HG03521 (cell line): ENCODE measurements at regions not wholly inside any gene's neighbourhood (a gene's known extent, or its start where the extent isn't known, plus 50 kb on each side); places are given as distances from the start of the nearest gene placed in this dataset.

Experiments
- ATAC-seq: cut with Tn5 transposase; IDR thresholded peaks from one replicate; pipeline ENCODE4 v1.9.1; 2021; ENCODE audit warnings: mild to moderate bottlenecking, moderate library complexity; ENCODE audit not compliant: unreplicated experiment

DNA sequence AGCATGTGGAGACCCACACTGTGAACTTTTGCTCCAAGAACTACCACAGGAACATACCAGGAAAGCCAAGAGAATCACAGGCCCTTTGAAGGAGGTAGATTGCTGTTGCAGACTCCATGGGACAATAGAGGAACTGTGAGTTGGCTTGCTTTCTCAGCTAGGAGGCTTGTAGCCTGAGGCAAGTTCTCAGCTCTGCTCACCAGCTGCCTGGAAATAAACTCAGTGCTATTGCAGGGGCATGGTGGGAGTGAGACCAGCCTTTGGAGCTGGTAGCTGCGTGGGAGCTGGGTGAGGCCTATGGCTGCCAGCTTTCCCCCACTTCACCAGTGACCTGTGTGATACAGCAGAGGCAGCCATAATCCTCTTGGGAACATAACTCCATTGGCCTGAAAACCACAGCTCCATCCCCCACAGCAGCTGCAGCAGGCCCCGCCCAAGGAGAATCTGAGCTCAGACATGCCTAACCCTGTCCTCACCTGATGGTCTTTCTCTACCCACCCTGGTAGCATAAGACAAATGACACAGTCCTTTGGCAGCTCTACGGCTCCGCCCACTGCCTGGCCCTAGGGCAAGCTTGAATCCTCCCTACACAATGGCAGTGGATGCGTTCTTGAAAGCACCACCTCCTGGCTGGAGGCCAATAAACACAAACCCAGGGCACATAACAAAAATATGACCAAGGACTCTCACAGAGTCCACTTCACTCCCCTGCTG is 389.5 kb downstream of the KIF4B start:
- ATAC-seq, result no peak

DNA sequence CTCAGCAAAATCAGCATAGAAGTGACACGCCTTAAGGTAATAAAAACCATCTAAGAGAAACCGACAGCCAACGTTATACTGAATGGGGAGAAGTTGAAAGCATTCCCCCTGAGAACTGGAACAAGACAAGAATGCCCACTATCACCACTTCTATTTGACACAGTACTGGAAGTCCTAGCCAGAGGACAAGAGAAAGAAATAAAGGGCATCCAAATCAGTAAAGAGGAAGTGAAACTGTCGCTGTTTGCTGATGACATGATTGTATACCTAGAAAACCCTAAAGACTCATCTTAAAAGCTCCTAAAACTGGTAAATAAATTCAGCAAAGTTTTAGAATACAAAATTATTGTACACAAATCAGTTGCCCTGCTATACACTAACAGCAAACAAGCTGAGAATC is 393.3 kb downstream of the KIF4B start:
- ATAC-seq, result no peak

DNA sequence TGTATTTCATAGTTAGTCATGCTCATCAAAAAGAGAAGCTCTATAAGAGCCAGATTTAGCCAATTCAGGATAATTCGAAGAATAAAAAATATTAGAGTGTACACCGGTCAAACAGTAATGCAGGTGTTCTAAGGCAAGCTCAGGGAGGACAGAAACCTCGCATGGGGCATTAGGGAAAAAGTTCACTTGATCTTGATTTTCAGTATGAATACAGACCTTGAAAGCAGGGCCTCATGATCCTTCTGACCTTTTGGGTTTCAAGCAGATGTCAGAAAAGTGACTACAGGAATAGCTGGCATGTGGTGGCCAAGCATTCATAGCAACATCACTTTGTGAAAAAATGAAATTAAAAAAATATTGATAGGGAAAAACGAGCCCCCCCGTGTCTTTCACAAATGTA is 394.9 kb downstream of the KIF4B start:
- ATAC-seq, result no peak

DNA sequence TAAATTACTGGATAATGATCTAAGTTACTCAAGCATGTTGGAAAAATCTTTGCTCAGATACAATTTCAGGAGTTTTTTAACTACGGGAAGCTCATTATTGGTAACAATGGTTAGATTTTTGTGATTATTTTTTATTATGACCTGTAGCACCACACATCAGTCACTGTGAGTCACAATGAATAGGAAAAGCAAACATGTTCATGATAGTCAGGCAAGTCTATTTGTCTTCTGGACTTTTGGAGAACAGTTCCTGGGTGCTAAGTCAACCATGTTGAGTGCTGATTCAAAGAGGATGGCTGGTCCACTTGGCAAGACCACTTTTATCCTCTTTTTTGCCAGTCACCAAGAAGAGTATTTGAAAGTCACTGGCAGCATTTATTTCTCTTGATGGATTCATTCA is 403.2 kb downstream of the KIF4B start:
- ATAC-seq, result no peak

DNA sequence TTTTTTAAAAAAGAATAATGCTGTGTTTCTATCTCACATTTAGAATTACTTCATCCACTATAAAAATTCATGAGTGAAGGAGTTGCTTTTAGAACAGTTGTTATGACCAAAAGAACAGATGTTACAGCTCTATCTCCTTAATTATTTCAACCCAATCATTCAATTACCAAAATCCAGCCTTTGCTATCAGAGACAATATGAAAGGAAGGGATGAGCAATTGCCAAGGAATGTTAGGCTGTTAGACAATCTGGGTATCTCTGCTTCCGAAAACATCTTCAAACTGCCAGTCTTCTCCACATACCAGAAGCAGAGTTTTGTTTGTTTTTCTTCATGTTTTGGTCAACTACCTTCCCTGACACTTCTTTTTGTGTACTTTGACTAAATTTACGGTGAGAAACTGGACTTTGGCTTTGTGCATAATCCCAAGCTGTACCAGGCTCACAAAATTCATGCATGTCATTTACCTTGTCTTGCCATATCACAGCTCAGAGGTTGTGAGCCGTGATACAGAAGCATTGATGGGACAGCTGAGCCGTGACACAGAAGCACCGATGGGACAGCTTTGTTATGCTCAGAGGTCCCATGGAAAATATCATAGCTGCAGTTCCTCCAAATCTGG is 405.5 kb downstream of the KIF4B start:
- ATAC-seq, result no peak

DNA sequence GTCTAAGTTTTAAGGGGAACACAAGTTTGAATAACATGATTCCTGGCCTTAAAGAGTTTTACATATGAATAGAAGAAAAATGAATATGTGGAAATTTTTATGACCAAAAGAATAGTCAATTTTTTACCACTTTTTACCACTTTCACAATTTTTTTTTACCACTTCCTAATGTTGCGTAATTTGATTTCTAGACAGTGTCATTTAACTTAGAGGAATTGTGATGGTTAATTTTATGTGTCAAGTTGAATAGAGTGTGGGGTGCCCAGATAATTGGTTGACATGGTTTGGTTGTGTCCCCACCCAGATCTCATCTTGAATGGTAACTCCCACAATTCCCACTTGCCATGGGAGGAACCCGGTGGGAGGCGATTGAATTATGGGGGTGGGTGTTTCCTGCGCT is 416.6 kb downstream of the KIF4B start:
- ATAC-seq, result no peak

DNA sequence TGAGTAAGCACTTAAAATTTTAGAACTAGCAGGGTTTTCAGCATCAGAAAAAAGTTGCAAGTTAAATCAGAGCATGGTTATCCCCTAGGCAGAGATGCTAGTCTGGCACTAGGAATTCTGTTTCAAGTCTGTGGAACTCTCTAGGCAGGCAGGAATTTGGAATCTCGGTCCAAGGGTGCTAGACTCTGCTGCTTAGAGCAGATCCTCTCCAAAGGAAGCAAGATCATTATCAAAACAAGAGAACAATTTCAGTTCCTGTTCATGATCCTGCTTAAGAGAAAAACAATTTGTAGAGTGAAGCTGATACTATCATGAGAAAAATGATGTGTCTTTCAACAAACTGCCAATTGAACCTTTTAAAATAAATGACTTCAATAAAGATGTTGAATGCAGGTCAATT is 420.7 kb downstream of the KIF4B start:
- ATAC-seq, result no peak

DNA sequence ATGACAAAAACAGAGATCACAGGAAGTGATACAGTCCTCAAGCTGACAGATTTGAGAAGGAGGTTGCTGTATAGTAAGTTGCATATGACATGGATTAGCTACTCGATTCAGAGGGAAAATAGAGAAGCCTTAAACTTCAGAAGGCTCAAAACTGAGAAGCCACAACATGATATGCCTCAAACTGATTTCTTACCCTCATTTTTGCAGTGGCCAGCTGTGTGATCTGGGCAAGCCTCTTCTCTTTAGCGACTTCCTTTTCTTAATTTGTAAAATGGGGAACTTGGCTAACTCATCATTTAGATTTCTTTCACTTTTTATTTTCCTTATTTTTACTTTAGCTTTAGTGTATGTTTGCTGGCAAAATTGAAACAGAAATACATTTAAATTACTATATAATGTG is 421.1 kb downstream of the KIF4B start:
- ATAC-seq, result no peak

DNA sequence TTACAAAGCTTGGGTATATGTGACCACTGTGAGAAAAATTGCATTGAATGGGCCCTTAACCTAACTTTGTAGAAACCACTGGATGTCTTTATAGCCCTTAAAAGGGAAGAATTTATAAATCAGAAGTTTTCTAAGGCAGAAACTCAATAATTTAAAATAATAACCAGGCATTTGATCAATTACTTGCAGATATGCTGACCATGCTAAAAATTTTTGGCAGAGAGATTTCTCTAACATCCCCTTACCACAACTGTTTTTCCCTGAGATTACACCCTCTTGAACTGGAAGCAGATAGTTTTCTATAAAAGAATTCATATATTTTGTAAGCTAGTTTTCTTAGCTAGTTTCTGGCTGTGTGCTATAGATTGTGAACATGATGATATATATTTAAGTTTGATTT is 428.3 kb downstream of the KIF4B start:
- ATAC-seq, result no peak

DNA sequence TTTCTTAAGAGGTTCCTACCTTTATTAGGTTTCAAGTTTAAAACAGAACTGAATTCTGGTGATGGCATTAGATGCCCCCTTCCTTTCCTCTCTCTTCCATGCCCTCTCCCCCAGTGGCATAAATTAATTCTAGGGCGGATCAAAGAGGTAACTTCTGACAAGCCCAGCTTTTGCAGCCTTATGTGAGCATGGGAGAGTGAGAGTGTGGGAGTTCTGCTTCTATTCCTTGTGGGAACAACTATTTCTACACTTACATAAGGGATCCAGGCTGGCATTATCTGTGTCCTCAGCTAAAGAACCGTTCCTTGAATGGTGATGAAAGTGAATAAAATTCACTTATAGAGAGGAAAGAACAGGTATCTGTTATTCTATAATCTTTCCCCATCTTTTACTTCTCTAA is 437.6 kb downstream of the KIF4B start:
- ATAC-seq, result no peak

DNA sequence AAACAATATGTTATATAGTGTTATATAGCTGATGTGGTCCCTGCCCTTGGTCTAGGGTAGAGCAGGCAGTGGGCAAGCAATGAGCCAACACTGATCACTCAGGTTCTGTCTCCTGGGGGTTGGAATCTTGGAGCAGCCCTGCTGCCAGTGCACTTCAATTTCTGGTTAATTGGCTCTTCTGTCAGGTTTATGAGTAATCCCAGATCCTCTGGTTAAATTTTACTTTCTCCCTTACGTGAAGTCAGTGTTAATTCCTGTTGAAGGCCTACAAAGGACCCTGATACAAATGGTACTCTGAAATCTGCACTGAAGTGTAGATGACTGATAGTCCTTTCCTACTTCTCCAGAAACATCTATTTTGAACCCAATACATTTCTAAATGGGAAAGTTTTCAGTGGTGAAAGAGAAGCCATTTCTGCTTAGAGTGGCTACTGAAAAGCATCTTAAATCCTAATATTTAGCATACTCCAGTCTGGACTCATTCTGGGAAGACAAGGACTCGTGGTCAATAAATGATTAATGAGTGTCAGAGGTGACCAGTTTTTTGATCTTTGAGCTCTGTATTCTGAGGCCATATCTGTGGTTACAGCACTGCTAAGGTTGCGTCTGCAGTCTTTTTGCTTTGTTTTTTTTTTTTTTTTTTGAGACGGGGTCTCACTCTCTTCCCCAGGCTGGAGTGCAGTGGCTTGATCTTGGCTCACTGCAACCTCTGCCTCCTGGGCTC is 442.4 kb downstream of the KIF4B start:
- no peak for ATAC-seq

DNA sequence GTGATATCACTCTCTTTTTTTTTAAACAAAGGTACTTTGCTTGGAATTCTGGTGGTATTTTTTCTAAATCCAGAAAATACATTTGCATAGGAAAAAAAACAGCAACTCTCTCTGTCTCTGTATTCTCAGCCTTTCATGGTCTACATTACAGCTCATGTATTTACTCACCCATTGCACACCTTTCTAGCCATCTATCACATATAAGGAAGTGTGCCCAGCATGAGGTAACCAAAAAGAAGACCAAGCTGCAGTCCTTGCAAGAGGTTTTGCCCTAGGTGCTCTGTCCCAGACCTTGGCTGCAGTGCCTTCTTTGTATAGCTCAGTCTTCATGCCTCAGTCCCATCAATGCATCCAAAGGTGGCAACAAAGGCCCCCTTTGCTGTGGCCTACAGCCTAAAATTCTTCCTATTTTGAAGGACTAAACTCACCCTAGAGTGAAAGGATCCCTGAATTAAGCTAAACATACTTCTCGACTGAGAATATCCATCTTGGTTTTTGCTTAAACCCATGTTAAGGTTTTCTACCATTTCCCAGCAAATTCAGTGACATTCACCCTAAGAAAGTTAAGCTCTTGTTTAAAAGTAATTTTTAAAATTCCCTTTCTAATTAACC is 446.4 kb downstream of the KIF4B start:
- ATAC-seq, result no peak

DNA sequence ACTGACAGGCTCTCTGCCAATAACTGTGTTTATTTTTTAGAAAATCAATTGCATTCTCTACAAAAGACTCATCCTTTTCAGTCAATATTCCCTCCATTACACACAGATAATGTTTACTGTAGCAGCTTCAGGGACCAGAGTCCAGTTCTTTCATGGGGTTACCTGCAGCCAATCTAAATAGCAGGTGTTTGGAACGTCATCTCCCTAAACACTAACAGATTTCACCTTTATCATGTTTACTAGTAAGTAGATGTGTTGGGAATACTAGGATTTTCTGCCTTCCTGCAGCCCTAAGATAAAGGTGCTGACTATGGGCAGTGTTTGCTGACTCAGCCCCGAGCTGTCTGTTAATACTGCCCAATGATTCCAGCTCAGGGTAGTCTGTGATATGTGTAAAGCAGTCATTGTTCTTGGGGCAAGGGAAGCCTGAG is 447.0 kb downstream of the KIF4B start:
- no peak for ATAC-seq

DNA sequence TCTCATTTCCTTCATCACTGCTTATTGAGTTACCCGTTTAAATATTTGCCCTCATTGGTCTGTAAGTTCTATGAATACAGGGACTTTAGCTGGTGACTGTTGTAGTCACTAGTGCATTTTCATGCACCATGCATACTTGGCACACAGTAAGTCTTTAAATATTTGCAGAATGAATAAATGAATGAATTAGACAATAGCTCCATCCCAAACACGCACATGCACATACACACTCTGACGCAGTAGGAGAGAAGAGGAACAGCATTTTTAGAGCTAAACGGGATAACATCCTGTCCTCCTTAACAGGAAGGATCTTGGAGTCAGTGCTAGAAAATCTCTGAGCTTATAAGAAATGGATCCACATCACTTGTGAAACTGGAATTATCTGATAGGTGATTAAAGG is 447.7 kb downstream of the KIF4B start:
- ATAC-seq, result no peak

DNA sequence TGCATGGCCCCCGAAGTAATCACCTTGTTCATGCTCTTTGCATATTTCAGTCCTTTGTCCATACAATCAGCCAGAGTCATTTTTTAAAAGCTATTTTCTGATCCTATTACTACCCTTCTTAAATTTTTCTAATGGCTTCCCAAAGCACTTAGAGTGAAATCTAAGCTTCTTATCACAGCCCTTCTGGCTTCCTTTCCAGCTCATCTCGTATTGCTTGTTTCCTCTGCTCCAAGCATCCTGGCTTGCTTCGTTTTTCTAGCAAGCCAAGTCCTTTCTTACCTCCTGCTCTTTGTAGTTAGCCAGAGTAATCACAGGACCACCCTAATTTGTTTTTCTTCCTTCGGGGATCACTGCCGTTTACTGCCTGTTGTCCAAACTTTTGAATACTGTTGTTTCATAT is 453.3 kb downstream of the KIF4B start:
- ATAC-seq, result no peak

DNA sequence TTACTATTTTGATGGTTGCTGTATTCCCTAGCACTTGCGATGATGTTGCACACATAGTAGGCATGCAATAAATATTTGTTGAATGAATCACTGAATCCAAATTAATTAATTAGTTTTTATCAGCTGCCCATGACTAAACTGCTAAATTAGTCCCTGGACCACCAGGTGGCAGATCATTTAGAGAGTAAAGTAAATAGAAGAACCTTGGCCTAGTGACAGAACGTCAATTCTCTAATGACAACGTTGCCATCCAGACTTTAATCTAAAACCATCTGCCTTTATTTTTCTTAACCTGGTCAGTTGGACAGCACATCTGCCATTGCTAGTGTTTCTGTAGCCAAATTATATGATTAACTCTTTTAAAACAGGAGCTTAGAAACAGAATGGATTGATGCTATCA is 457.5 kb downstream of the KIF4B start:
- ATAC-seq, result no peak

DNA sequence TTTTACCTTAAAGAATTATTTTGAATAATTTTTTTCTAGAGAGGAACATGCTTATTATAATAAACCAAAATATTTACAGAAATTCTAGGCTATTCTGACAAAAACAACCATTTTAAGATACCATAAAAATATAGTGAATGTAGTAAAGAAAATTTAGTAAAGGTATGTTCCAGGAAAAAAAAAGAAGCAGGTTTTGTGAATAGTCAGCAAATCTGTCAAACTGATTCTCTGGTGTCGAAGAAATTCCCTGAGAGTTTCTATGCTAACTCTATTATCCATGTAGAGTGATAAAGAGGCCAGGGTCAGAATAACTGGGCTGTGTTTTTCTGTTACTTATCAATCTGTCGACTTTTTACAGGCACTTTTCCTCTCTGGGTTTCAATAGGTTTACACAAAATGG is 459.2 kb downstream of the KIF4B start:
- no peak for ATAC-seq

DNA sequence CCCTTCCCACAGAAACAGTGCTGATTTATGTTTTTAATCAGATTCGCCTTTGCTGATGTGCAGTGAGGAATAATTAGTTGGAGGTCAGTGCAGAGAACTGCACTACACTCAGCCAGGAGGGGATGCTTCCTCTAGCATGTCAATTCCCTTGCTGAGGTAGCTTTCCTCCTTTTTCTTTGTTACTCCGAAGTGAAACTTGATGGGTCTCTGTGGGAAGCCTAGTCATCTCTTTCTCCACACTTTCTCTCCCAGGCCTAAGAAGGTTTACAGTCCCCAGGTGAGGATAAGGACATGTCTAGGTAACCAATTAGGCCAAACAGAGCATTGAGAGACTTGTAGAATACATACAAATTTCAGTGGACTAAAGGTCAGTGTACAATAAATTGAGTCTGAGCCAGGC is 461.8 kb downstream of the KIF4B start:
- ATAC-seq, result no peak

DNA sequence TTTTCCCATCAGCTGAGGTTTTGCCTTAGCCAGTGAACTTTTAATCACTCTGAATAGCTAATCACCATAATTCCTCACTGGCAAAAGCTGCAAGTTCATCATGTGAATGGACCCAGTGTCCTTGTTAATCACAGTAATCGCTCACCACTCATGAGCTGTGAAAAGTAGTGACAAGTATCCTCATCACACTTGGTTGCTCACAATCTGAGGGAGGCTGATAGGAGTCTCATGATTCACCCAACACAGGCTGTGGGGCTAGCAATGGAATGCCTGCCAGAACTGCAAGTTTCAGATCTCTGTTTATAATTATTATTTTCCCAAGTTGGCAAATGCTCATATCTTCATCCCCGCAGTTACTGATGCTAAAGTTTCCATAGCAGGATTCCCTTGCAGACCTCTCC is 467.2 kb downstream of the KIF4B start:
- ATAC-seq, result no peak

DNA sequence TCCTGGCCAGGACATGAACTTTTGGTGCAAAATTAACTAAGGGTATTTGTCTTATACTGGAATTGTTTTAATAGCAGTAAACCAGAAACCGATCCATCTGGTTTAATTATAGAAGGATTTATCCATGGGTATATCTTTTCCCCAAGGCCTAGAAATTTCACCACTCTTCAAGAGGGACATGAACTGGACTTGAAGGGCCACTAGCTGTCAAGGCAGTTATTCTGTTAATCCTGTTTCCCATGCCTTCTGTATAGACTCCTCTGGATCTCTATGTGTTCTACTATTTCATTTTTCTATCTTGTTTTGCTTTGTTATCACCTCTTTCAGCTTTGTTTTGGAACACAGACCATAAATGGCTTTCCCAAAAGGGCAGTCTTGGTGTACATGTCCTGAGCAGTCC is 467.6 kb downstream of the KIF4B start:
- ATAC-seq, result no peak

DNA sequence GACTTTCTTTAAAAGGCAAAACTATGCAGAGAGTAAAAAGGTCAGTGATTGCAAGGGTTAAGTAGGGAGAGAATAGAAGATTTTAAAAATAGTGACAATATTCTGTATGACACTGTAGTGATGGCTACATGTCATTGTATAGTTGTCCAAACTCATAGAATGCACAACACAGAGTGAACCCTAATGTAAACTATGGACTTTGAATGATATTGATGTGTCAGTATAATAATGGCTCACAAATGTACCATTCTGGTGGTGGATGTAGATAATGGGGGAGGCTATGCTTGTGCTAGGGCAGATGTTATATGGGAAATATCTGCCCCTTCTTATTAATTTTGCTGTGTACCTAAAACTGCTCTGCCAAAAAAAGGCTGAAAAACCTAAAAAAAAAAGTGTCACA is 468.9 kb downstream of the KIF4B start:
- ATAC-seq, result no peak

DNA sequence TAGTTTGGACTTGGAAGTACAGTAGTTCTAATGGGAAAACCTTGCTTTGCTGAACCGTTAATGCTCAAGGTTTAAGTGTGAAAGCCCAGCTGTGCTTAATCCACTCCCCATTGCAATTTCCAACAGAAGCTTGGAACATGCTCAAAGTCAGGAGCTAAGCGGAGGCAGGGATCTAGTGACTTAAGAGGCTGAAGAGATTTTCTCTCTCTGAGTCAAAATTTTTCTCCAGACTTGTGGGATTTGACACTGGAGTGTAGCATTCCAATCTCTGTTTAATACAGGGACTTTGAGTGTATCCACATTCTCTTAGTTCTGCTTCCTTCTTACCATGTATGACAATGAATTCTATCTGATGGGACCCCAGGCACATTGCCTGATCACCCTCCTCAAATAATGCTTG is 471.8 kb downstream of the KIF4B start:
- ATAC-seq, result no peak
